ENCODE measurements at regions not wholly inside any gene's neighbourhood (a gene's known extent, or its start where the extent isn't known, plus 50 kb on each side); places are given as distances from the start of the nearest gene placed in this dataset.

- Mint-ChIP-seq H3K36me3 (ENCODE audit: low read depth) (no peaks in the 10 kb centered on the region), H3K9me3 (peaks cover 4% of the 10 kb centered on the region; the same call in 1 of the 2 replicates), H3K27ac (no peak overlapping the region), H3K27me3 (ENCODE audit: insufficient read depth) (no peaks in the 10 kb centered on the region; the same call in 1 of the 2 replicates), H3K4me3 (no peak overlapping the region), H3K4me1 (ENCODE audit: low read depth) (no peaks in the 10 kb centered on the region; the same call in 1 of the 2 replicates)
- DNase-seq: no peak
- TF ChIP-seq, protein P1, sequence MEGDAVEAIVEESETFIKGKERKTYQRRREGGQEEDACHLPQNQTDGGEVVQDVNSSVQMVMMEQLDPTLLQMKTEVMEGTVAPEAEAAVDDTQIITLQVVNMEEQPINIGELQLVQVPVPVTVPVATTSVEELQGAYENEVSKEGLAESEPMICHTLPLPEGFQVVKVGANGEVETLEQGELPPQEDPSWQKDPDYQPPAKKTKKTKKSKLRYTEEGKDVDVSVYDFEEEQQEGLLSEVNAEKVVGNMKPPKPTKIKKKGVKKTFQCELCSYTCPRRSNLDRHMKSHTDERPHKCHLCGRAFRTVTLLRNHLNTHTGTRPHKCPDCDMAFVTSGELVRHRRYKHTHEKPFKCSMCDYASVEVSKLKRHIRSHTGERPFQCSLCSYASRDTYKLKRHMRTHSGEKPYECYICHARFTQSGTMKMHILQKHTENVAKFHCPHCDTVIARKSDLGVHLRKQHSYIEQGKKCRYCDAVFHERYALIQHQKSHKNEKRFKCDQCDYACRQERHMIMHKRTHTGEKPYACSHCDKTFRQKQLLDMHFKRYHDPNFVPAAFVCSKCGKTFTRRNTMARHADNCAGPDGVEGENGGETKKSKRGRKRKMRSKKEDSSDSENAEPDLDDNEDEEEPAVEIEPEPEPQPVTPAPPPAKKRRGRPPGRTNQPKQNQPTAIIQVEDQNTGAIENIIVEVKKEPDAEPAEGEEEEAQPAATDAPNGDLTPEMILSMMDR (IDR thresholded peaks at IDR 0.05): no peak
These were observed 343.5 kb upstream of the LUZP2 start for GRCh38 chr11:24153337-24153736.

- DNase-seq: no peak
- Mint-ChIP-seq H3K4me3 (no peak overlapping the region), H3K27ac (no peak overlapping the region), H3K27me3 (ENCODE audit: insufficient read depth) (peaks cover 2% of the 10 kb centered on the region), H3K4me1 (ENCODE audit: low read depth) (no peaks in the 10 kb centered on the region; the same call in 1 of the 2 replicates), H3K9me3 (peaks cover 4% of the 10 kb centered on the region; the same call in 1 of the 2 replicates), H3K36me3 (ENCODE audit: low read depth) (no peaks in the 10 kb centered on the region)
- TF ChIP-seq, protein P1 (IDR thresholded peaks at IDR 0.05): no peak
These were observed 341.1 kb upstream of the LUZP2 start for GRCh38 chr11:24155792-24156191.

DNA sequence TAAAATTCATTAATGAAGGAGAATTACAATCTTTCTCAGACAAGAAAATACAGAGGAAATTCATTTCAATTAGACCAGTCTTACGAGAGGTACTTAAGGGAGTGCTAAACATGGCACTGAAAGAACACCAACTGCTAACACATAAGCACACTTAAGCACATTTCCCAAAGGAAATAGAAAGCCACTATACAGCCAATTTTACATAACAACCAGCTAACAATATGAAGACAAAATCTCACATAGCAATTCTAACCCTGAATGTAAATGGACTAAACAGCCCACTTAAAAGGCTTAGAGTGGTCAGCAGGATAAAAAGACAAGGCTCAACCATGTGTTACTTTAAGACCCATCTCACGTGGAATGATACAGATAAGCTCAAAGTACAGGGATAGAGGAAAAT lies 339.5 kb upstream of the LUZP2 start:
- Mint-ChIP-seq H3K27me3 (ENCODE audit: insufficient read depth) (peaks cover 3% of the 10 kb centered on the region), H3K4me1 (ENCODE audit: low read depth) (peaks cover under 1% of the 10 kb centered on the region; the same call in 1 of the 2 replicates), H3K36me3 (ENCODE audit: low read depth) (no peaks in the 10 kb centered on the region), H3K4me3 (no peak overlapping the region), H3K9me3 (peaks cover 4% of the 10 kb centered on the region; the same call in 1 of the 2 replicates), H3K27ac (no peak overlapping the region)
- DNase-seq: no peak
- TF ChIP-seq, protein P1 (IDR thresholded peaks at IDR 0.05): no peak

DNA sequence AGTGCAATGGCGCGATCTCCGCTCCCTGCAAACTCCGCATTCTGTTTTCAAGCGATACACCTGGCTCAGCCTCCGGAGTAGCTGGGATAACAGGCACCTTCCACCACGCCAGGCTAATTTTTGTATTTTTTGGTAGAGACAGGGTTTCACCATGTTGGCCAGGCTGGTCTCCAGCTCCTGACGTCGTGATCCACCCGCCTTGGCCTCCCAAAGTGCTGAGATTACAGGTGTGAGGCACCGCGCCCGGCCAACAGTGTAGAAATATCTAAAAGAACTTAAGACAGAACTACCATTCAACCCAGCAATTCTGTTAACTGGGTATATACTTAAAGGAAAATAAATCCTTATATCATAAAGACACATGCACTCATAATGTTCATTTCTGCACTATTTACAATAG lies 335.3 kb upstream of the LUZP2 start:
- H3K36me3 Mint-ChIP-seq (ENCODE audit: low read depth): no peaks in the 10 kb centered on the region
- H3K27me3 Mint-ChIP-seq (ENCODE audit: insufficient read depth): peaks cover 3% of the 10 kb centered on the region
- TF ChIP-seq, protein P1 (IDR thresholded peaks at IDR 0.05): no peak
- no peak overlapping the region for H3K4me3 Mint-ChIP-seq
- peaks cover 4% of the 10 kb centered on the region; the same call in 1 of the 2 replicates for H3K9me3 Mint-ChIP-seq
- DNase-seq: no peak
- H3K27ac Mint-ChIP-seq: no peak overlapping the region
- H3K4me1 Mint-ChIP-seq (ENCODE audit: low read depth): peaks cover 27% of the 10 kb centered on the region

- DNase-seq: peak; percentile 75
- H3K36me3 Mint-ChIP-seq (ENCODE audit: low read depth): no peaks in the 10 kb centered on the region
- 0 out of 2 replicates have a peak overlapping the region, but pooled peaks have one; percentile 1 for H3K4me3 Mint-ChIP-seq
- no peaks in the 10 kb centered on the region for H3K9me3 Mint-ChIP-seq
- peaks cover 27% of the 10 kb centered on the region for H3K4me1 Mint-ChIP-seq (ENCODE audit: low read depth)
- H3K27ac Mint-ChIP-seq: no peak overlapping the region
- H3K27me3 Mint-ChIP-seq (ENCODE audit: insufficient read depth): peaks cover 3% of the 10 kb centered on the region
- TF ChIP-seq, protein P1 (IDR thresholded peaks at IDR 0.05): no peak
These were observed 333.7 kb upstream of the LUZP2 start for GRCh38 chr11:24163146-24163545.

- no peaks in the 10 kb centered on the region for H3K9me3 Mint-ChIP-seq
These were observed 333.0 kb upstream of the LUZP2 start for GRCh38 chr11:24163841-24164240.

More at GRCh38 chr11:24163841-24164240, 333.0 kb upstream of the LUZP2 start:
- no peak overlapping the region for H3K27ac Mint-ChIP-seq
- TF ChIP-seq, protein P1 (IDR thresholded peaks at IDR 0.05): no peak
- H3K36me3 Mint-ChIP-seq (ENCODE audit: low read depth): no peaks in the 10 kb centered on the region
- peaks cover 27% of the 10 kb centered on the region for H3K4me1 Mint-ChIP-seq (ENCODE audit: low read depth)
- peaks cover 3% of the 10 kb centered on the region for H3K27me3 Mint-ChIP-seq (ENCODE audit: insufficient read depth)
- H3K4me3 Mint-ChIP-seq: no peak overlapping the region
- no peak for DNase-seq

Data from HFFc6 (cell line).